NOMO-1 treated with dmso at 0.1 percent for 144 hours (cell line): ENCODE measurements at regions not wholly inside any gene's neighbourhood (a gene's known extent, or its start where the extent isn't known, plus 50 kb on each side); places are given as distances from the start of the nearest gene placed in this dataset.
A peak's percentile ranks its signal among the peaks of the same experiment; 100 is the strongest.
"Not testable (repeated sequence)": the region's sequence is repeated elsewhere in the genome, so short reads cannot be mapped to it uniquely, and the experiment has no call there.

Experiments used
- DNase-seq: peaks from one replicate; lab custom pipeline; 2025; ENCODE audit not compliant: unreplicated experiment; lab: John Stamatoyannopoulos, UW

GRCh38 chr12:58068706-58069105 lies 127.3 kb downstream of the ATP23 start:
- no peak for DNase-seq

- peak; percentile 44 for DNase-seq
These were observed 128.0 kb downstream of the ATP23 start for GRCh38 chr12:58069268-58069963.

GRCh38 chr12:58071994-58072393 lies 130.6 kb downstream of the ATP23 start:
- no peak for DNase-seq

- DNase-seq = no peak
These were observed 132.9 kb downstream of the ATP23 start for GRCh38 chr12:58074259-58074658.

- DNase-seq = no peak
These were observed 138.4 kb downstream of the ATP23 start for GRCh38 chr12:58079806-58080205.

GRCh38 chr12:58081488-58081887 lies 140.1 kb downstream of the ATP23 start:
- no peak for DNase-seq

GRCh38 chr12:58082996-58083395 lies 141.6 kb downstream of the ATP23 start:
- DNase-seq = no peak

GRCh38 chr12:58086006-58086405 lies 144.6 kb downstream of the ATP23 start:
- no peak for DNase-seq

GRCh38 chr12:58086930-58087329 lies 145.6 kb downstream of the ATP23 start:
- no peak for DNase-seq

GRCh38 chr12:58087423-58088127 lies 146.2 kb downstream of the ATP23 start:
- no peak for DNase-seq

- no peak for DNase-seq
These were observed 148.2 kb downstream of the ATP23 start for GRCh38 chr12:58089588-58089987.

- no peak for DNase-seq
These were observed 149.3 kb downstream of the ATP23 start for GRCh38 chr12:58090685-58091084.

GRCh38 chr12:58095002-58095401 lies 153.6 kb downstream of the ATP23 start:
- DNase-seq = no peak

- no peak for DNase-seq
These were observed 156.4 kb downstream of the ATP23 start for GRCh38 chr12:58097741-58098140.

- DNase-seq = no peak
These were observed 158.1 kb downstream of the ATP23 start for GRCh38 chr12:58099476-58099875.

GRCh38 chr12:58104351-58104755 lies 163.0 kb downstream of the ATP23 start:
- no peak for DNase-seq

- DNase-seq = no peak
These were observed 164.1 kb downstream of the ATP23 start for GRCh38 chr12:58105225-58106119.

GRCh38 chr12:58106195-58106594 lies 164.8 kb downstream of the ATP23 start:
- DNase-seq = no peak

GRCh38 chr12:58117201-58117600 lies 175.8 kb downstream of the ATP23 start:
- DNase-seq = no peak

GRCh38 chr12:58117667-58118066 lies 176.3 kb downstream of the ATP23 start:
- no peak for DNase-seq

- not testable (repeated sequence) for DNase-seq
These were observed 184.4 kb downstream of the ATP23 start for GRCh38 chr12:58125761-58126160.
